Ovary (tissue), 3 donors: ENCODE measurements at regions not wholly inside any gene's neighbourhood (a gene's known extent, or its start where the extent isn't known, plus 50 kb on each side); places are given as distances from the start of the nearest gene placed in this dataset.

Source experiments
- CTCF ChIP-seq, 3 donors: fragments of 450-650 bp in 2 of 3; fragments of 200-600 bp in 1 of 3; IDR thresholded peaks; one replicate each; pipeline versions ENCODE4 v1.5.1 to v1.8.0; 2016 to 2022; ENCODE audit warnings: antibody characterized with exemption in 3 of 3, mild to moderate bottlenecking in 1 of 3
- POLR2A ChIP-seq: fragments of 450-650 bp; IDR thresholded peaks from one replicate; pipeline ENCODE4 v1.6.1; 2017; ENCODE audit warnings: antibody characterized with exemption, mild to moderate bottlenecking, moderate library complexity
- donor health status: DM: no; HTN: no; CAD: no.

GRCh38 chr10:90222372-90222771, 521.0 kb downstream of the KIF20B start:
- TF ChIP-seq CTCF (IDR thresholded peaks at IDR 0.05) (no peak), POLR2A (no peak)
